Thymus (tissue), 11 donors: ENCODE measurements at regions not wholly inside any gene's neighbourhood (a gene's known extent, or its start where the extent isn't known, plus 50 kb on each side); places are given as distances from the start of the nearest gene placed in this dataset.

Experiments used
- DNase-seq, 9 donors: peaks; one replicate each; pipeline ENCODE4 v3.0.0-alpha.2; 2013; ENCODE audit warnings: low spot score in 9 of 9, low read depth in 6 of 9, missing footprints in 1 of 9
- H3K27ac ChIP-seq, 2 donors: one replicate each; pipeline ENCODE4 v1.5.1; 2013; ENCODE audit warnings: control low read depth in 1 of 2, low read depth in 1 of 2, low read length in 1 of 2, mild to moderate bottlenecking in 1 of 2, moderate library complexity in 1 of 2
- H3K27me3 ChIP-seq, 2 donors: one replicate each; pipeline ENCODE4 v1.5.1; 2013; ENCODE audit warnings: low read length in 1 of 2; ENCODE audit not compliant: control insufficient read depth in 2 of 2, insufficient read depth in 1 of 2
- H3K36me3 ChIP-seq, 2 donors: one replicate each; pipeline ENCODE4 v1.5.1; 2013; ENCODE audit warnings: low read length in 1 of 2, mild to moderate bottlenecking in 1 of 2, moderate library complexity in 1 of 2; ENCODE audit not compliant: control insufficient read depth in 2 of 2, insufficient read depth in 2 of 2
- H3K4me1 ChIP-seq, 2 donors: one replicate each; pipeline ENCODE4 v1.5.1; 2013; ENCODE audit warnings: low read length in 2 of 2; ENCODE audit not compliant: control insufficient read depth in 2 of 2, insufficient read depth in 2 of 2
- H3K4me3 ChIP-seq, 2 donors: one replicate each; pipeline ENCODE4 v1.5.1; 2013; ENCODE audit warnings: low read length in 2 of 2, control low read depth in 1 of 2, mild to moderate bottlenecking in 1 of 2
- H3K9me3 ChIP-seq, 2 donors: one replicate each; pipeline ENCODE4 v1.5.1; 2013; ENCODE audit warnings: low read length in 1 of 2, mild to moderate bottlenecking in 1 of 2; ENCODE audit not compliant: control insufficient read depth in 2 of 2, insufficient read depth in 1 of 2
- WGBS: extraction: QIAGEN DNeasy Blood & Tissue Kit; methylation state at CpG from one replicate; pipeline ENCODE4 v1.1.7; 2013; 5-methylcytosine and 5-hydroxymethylcytosine counted together
- donor health status: healthy.

DNA sequence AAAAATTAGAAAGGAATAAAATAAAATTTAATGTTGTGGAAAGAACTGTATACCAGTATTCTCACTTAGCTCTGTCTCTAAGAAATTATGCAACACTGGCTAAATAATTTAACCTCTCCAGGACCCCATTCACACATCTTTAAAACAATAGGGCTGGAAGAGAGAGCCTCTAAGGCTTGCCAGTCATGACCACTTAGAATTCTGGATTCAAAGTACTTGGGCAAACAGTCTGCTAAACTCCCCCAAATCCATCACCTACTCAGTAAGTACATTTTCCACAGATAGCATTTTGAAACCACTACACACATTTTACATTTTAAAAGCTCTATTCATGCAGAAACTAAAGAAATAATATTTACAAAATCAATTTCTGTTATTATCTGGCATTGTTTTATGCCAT is 291.7 kb downstream of the TMEM167A start:
- no peaks in the 10 kb centered on the region for H3K4me1 ChIP-seq
- H3K27me3 ChIP-seq: no peaks in the 10 kb centered on the region
- no peak overlapping the region for H3K27ac ChIP-seq
- H3K36me3 ChIP-seq: no peaks in the 10 kb centered on the region
- DNase-seq: no peak
- H3K4me3 ChIP-seq: no peak overlapping the region
- H3K9me3 ChIP-seq: no peaks in the 10 kb centered on the region

DNA sequence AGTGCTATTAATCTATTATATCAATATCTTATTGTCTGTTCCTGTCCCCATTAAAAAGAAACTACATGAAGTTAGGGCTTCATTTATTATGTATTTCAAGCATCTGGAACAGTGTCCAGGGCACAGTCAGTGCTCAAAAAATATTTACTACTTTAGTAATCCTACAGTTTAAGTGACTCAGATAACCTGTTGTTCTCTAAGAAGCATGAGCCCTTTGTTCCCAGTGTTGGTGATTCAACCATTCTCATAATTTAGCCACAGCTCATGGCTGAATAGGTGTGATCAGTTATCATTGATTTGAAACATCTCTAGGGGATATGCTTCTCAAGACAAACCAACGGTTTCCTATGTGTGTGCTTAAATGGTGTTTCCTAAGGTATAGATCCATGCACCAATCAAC is 292.7 kb downstream of the TMEM167A start:
- no peak overlapping the region for H3K4me3 ChIP-seq
- no peaks in the 10 kb centered on the region for H3K4me1 ChIP-seq
- H3K9me3 ChIP-seq: no peaks in the 10 kb centered on the region
- H3K36me3 ChIP-seq: no peaks in the 10 kb centered on the region
- no peaks in the 10 kb centered on the region for H3K27me3 ChIP-seq
- WGBS: 95% methylated on average over 1 of the region's 1 CpG
- no peak overlapping the region for H3K27ac ChIP-seq
- DNase-seq: no peak

DNA sequence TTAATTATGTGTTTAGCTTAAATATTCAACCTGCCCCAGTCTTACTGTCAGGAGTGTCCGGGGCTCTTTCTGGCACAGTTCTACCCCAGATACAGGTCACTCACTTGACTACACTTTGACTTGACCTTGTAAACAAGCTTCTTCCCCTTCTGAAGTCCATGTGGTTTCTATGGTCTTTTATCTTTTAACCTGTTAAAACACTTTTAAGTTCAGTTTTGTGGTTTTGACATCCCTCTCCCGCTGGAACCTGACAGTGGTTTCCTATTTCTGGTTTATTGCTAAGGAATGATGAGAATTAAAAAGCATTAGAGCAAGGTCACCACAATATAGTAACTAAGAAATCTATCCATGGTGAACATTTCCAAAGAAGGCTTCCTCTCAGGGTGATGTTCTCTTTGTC is 300.1 kb downstream of the TMEM167A start:
- Histone ChIP-seq H3K4me3 (no peak overlapping the region), H3K4me1 (no peaks in the 10 kb centered on the region), H3K27me3 (no peaks in the 10 kb centered on the region), H3K27ac (no peak overlapping the region), H3K36me3 (no peaks in the 10 kb centered on the region), H3K9me3 (no peaks in the 10 kb centered on the region)
- DNase-seq: no peak
- 13% methylated on average over 2 of the region's 2 CpGs for WGBS

DNA sequence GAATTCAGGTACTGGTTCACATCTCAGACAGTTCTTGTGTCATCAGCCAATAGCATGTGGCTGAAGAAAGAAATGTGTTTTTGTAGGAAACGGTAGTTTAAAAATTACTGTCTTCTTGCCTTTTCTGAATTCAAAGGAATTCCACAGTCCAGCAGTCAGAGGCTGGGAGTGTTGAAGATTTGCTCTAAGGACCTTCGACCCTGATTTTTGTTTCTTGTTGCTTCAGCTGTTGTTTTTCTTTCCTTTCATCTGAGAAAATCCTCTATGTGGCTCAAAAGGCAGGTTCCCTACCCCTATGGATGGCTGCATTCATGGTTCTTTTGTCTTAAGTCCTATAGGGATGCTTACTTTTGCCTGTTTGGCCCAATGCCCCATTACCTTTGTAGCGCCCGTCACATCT is 304.9 kb downstream of the TMEM167A start:
- DNase-seq: no peak
- Histone ChIP-seq H3K36me3 (no peaks in the 10 kb centered on the region), H3K4me3 (no peak overlapping the region), H3K4me1 (no peaks in the 10 kb centered on the region), H3K9me3 (peaks cover 0 to 8% of the 10 kb centered on the region in 2 donors), H3K27me3 (no peaks in the 10 kb centered on the region), H3K27ac (no peak overlapping the region)
- WGBS: 97% methylated on average over 4 of the region's 4 CpGs

DNA sequence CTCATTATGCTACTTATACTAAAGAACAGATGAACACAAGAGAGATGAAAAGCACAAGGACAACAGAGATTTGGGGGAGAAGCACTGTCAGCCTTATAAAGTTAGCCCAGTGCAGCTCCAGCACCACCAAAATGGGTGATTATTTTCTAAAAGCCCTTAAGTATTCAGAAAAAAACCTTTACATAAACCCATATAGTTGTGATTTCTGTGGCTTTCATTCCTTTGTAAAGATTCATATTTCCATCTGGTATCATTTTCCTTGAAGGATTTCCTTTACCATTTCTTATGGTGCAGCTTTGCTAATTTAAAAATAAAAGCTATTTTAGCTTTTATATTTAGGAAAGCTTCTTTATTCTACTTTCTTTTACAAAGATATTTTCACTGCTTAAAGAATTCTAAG is 311.0 kb downstream of the TMEM167A start:
- Histone ChIP-seq H3K27me3 (no peaks in the 10 kb centered on the region), H3K9me3 (peaks cover 0 to 8% of the 10 kb centered on the region in 2 donors), H3K27ac (no peak overlapping the region), H3K4me3 (no peak overlapping the region), H3K4me1 (no peaks in the 10 kb centered on the region), H3K36me3 (no peaks in the 10 kb centered on the region)
- DNase-seq: no peak

DNA sequence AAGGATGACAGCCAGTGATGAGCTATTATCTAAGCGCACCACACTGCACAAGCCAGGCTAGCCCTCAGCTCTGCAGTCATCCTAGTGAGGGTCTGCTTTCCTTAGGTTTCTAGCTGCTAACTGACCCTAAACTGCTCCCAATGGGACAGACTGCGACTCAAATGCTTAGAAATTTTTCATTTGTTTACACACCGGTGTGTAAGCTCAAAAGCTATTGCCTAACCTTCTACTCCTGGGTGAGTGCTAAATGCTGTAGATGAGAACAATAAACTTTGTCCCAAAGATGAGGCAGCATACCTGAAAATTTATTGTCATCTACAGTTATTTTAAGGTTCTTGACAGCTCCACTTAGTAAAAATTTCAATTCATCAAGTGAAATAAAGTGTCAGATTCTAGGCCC is 311.4 kb downstream of the TMEM167A start:
- WGBS: 96% methylated on average over 3 of the region's 3 CpGs
- DNase-seq: no peak
- no peaks in the 10 kb centered on the region for H3K27me3 ChIP-seq

DNA sequence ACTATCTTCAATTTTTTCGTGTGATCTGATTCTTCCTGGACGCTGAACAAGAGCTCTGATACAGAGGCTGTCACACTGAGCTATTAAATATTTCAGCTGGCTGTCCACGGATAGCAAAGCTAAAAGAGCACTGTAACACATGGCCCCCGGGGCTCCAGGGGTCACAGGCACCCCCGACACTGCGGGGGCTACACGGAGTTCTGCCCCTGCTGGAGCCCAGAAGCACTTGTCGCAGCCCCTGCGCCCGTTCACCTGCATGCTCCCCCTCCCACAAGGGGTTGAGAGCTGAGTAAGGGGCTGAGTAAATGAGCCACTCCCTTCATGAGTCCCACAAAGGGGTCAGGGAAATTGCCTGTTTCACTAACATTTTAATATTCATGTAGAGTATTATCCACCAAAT is 316.3 kb downstream of the TMEM167A start:
- Histone ChIP-seq H3K27ac (no peak overlapping the region), H3K27me3 (no peaks in the 10 kb centered on the region), H3K9me3 (no peaks in the 10 kb centered on the region), H3K4me1 (no peaks in the 10 kb centered on the region), H3K36me3 (no peaks in the 10 kb centered on the region), H3K4me3 (no peak overlapping the region)
- 98% methylated on average over 10 of the region's 10 CpGs for WGBS
- no peak for DNase-seq

More for the DNA sequence above, 311.4 kb downstream of the TMEM167A start:
- no peak overlapping the region for H3K4me3 ChIP-seq
- H3K9me3 ChIP-seq: peaks cover 0 to 8% of the 10 kb centered on the region in 2 donors
- H3K27ac ChIP-seq: no peak overlapping the region
- no peaks in the 10 kb centered on the region for H3K36me3 ChIP-seq
- no peaks in the 10 kb centered on the region for H3K4me1 ChIP-seq

DNA sequence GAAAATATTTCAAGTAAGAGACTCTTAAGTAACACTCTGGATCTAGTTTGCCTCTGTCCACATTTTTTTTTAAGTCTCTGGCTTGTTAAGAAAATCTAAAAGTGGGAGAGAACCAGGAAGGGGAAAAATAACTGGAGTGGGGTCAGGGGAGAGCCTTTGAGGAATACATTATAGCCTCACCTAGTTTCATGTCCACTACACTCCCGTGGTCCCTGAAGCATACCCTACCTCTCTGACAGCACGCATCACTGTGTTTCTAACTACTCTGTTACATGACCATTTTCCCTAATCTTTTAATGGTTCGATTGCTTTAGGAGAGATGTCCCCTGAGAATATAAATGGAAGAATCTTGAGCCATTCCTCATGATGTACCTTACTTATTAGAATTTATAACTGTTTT is 318.3 kb downstream of the TMEM167A start:
- H3K4me3 ChIP-seq: no peak overlapping the region
- H3K36me3 ChIP-seq: no peaks in the 10 kb centered on the region
- WGBS: 95% methylated on average over 3 of the region's 3 CpGs
- H3K9me3 ChIP-seq: no peaks in the 10 kb centered on the region
- DNase-seq: no peak
- H3K27ac ChIP-seq: no peak overlapping the region
- H3K4me1 ChIP-seq: no peaks in the 10 kb centered on the region
- no peaks in the 10 kb centered on the region for H3K27me3 ChIP-seq

DNA sequence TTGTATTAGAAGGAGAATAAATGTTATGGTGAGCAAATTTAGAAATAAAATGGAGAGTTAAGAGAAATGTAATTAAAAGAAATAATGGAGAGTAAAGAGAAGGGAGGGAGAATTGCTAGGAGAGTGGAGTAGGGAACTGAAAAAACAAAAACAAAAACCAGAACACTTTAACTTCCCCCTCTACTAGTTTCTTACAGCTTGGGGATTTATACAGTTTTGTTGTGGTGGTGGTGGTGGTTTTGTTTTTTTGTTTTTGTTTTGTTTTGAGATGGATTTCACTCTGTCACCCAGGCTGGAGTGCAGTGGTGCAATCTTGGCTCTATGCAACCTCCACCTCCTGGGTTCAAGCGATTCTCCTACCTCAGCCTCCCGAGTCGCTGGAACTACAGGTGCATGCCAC is 322.4 kb downstream of the TMEM167A start:
- Histone ChIP-seq H3K9me3 (no peaks in the 10 kb centered on the region), H3K27me3 (no peaks in the 10 kb centered on the region), H3K36me3 (no peaks in the 10 kb centered on the region), H3K4me3 (no peak overlapping the region), H3K4me1 (no peaks in the 10 kb centered on the region), H3K27ac (no peak overlapping the region)
- no peak for DNase-seq
- WGBS: 95% methylated on average over 3 of the region's 3 CpGs
